ENCODE measurements at regions not wholly inside any gene's neighbourhood (a gene's known extent, or its start where the extent isn't known, plus 50 kb on each side); places are given as distances from the start of the nearest gene placed in this dataset.

GRCh38 chr11:41983475-41983874, 524.0 kb upstream of the LRRC4C start:
- TF ChIP-seq CTCF (IDR thresholded peaks at IDR 0.05) (no peak), EP300 (IDR thresholded peaks at IDR 0.05) (no peak), POLR2A (IDR thresholded peaks at IDR 0.05; ENCODE audit: low read depth) (no peak)

Measured in esophagus muscularis mucosa (tissue), 4 donors.